ENCODE measurements at regions not wholly inside any gene's neighbourhood (a gene's known extent, or its start where the extent isn't known, plus 50 kb on each side); places are given as distances from the start of the nearest gene placed in this dataset.
A peak's percentile ranks its signal among the peaks of the same experiment; 100 is the strongest.

DNA sequence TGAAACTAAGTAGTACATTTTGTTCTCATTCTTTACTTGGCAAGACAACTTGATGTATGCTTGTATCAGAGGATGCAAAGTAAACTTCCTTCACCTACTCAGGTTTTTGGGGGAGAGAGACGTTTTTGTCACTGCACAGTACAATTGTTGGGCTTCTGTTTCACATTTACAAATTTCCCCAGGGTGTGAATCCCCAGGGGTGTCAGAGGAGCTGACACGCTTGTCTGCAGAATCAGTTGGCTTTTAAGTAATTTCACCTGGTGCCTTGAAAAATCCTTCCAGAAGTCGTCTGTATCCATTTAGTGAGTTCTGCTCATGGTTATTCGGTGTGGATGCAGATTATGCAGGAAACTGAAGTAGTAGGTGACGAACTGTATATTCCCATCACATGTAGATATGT is 1227.7 kb upstream of the CELF2 start:
- no peak for DNase-seq
- intact Hi-C loops (cut with DNase I): no loop called here
- ATAC-seq: no peak
- no peaks in the 10 kb centered on the region for H3K36me3 ChIP-seq
- H3K4me3 ChIP-seq: no peak overlapping the region
- no peaks in the 10 kb centered on the region for H3K27me3 ChIP-seq
- TF ChIP-seq, protein P1, sequence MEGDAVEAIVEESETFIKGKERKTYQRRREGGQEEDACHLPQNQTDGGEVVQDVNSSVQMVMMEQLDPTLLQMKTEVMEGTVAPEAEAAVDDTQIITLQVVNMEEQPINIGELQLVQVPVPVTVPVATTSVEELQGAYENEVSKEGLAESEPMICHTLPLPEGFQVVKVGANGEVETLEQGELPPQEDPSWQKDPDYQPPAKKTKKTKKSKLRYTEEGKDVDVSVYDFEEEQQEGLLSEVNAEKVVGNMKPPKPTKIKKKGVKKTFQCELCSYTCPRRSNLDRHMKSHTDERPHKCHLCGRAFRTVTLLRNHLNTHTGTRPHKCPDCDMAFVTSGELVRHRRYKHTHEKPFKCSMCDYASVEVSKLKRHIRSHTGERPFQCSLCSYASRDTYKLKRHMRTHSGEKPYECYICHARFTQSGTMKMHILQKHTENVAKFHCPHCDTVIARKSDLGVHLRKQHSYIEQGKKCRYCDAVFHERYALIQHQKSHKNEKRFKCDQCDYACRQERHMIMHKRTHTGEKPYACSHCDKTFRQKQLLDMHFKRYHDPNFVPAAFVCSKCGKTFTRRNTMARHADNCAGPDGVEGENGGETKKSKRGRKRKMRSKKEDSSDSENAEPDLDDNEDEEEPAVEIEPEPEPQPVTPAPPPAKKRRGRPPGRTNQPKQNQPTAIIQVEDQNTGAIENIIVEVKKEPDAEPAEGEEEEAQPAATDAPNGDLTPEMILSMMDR (IDR thresholded peaks at IDR 0.05): no peak
- no peaks in the 10 kb centered on the region for H3K4me1 ChIP-seq
- no peaks in the 10 kb centered on the region for H3K9me3 ChIP-seq
- H3K27ac ChIP-seq: no peak overlapping the region

- TF ChIP-seq, protein P1 (IDR thresholded peaks at IDR 0.05): no peak
- DNase-seq (no peak), ATAC-seq (peak; percentile 52)
- Histone ChIP-seq H3K36me3 (no peaks in the 10 kb centered on the region), H3K27me3 (no peaks in the 10 kb centered on the region), H3K4me1 (no peaks in the 10 kb centered on the region), H3K4me3 (no peak overlapping the region), H3K27ac (no peak overlapping the region), H3K9me3 (no peaks in the 10 kb centered on the region)
- intact Hi-C loops (cut with DNase I): no loop called here
These were observed 1225.5 kb upstream of the CELF2 start for GRCh38 chr10:9792181-9792580.

- Histone ChIP-seq H3K9me3 (no peaks in the 10 kb centered on the region), H3K27ac (no peak overlapping the region), H3K27me3 (no peaks in the 10 kb centered on the region), H3K4me1 (no peaks in the 10 kb centered on the region), H3K4me3 (no peak overlapping the region), H3K36me3 (no peaks in the 10 kb centered on the region)
- ATAC-seq (no peak), DNase-seq (no peak)
- intact Hi-C loops (cut with DNase I): no loop called here
- TF ChIP-seq, protein P1 (IDR thresholded peaks at IDR 0.05): no peak
These were observed 1221.1 kb upstream of the CELF2 start for GRCh38 chr10:9796564-9796963.

GRCh38 chr10:9800011-9800410 is 1217.7 kb upstream of the CELF2 start:
- DNase-seq (no peak), ATAC-seq (no peak)
- Histone ChIP-seq H3K9me3 (no peaks in the 10 kb centered on the region), H3K27me3 (no peaks in the 10 kb centered on the region), H3K4me3 (no peak overlapping the region), H3K4me1 (no peaks in the 10 kb centered on the region), H3K36me3 (no peaks in the 10 kb centered on the region), H3K27ac (no peak overlapping the region)
- intact Hi-C loops (cut with DNase I): no loop called here
- TF ChIP-seq, protein P1 (IDR thresholded peaks at IDR 0.05): no peak

GRCh38 chr10:9800571-9800970 is 1217.1 kb upstream of the CELF2 start:
- no peaks in the 10 kb centered on the region for H3K9me3 ChIP-seq
- H3K27ac ChIP-seq: no peak overlapping the region
- no peaks in the 10 kb centered on the region for H3K27me3 ChIP-seq
- no peaks in the 10 kb centered on the region for H3K36me3 ChIP-seq
- TF ChIP-seq, protein P1 (IDR thresholded peaks at IDR 0.05): no peak
- intact Hi-C loops (cut with DNase I): no loop called here
- H3K4me1 ChIP-seq: no peaks in the 10 kb centered on the region
- DNase-seq (no peak), ATAC-seq (no peak)
- H3K4me3 ChIP-seq: no peak overlapping the region

DNA sequence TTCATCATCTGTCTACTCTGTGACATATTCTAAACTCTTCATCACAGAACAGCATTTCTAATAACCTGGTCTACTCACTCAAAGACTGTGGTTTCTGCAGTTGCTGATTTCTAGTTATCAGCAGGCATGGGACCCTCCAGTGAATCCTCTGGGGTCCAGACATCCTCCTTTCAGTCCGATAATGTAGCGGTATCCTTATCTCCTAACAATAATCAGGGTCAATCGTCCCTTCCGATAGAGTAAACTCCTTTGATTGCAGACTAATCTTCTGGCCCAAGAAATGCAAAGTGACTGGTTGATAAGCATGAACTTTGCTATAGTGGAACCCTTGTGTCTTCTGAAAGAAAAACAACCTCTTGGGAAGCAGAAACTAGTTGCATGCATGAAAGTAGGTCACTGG is 1209.8 kb upstream of the CELF2 start:
- TF ChIP-seq, protein P1 (IDR thresholded peaks at IDR 0.05): no peak
- Histone ChIP-seq H3K36me3 (no peaks in the 10 kb centered on the region), H3K9me3 (no peaks in the 10 kb centered on the region), H3K4me3 (no peak overlapping the region), H3K27ac (no peak overlapping the region), H3K27me3 (no peaks in the 10 kb centered on the region), H3K4me1 (no peaks in the 10 kb centered on the region)
- intact Hi-C loops (cut with DNase I): no loop called here
- DNase-seq: no peak
- ATAC-seq: no peak
